Upper lobe of left lung (tissue), 6 donors: ENCODE measurements at regions not wholly inside any gene's neighbourhood (a gene's known extent, or its start where the extent isn't known, plus 50 kb on each side); places are given as distances from the start of the nearest gene placed in this dataset.

Source experiments
- ATAC-seq, 2 donors: fragments of 200-7000 bp; cut with Tn5 transposase; one replicate each; pipeline ENCODE4 v1.9.1; 2022; ENCODE audit warnings: mild to moderate bottlenecking in 2 of 2, moderate library complexity in 2 of 2; ENCODE audit not compliant: low FRiP score in 2 of 2
- DNase-seq, 2 donors: peaks; one replicate each; pipeline ENCODE4 v3.0.0-alpha.2; 2019 to 2020
- H3K27ac ChIP-seq, 4 donors: fragments of 200-600 bp; sonication (generic); one replicate each; pipeline ENCODE4 v1.5.1; 2016 to 2019
- H3K27me3 ChIP-seq, 4 donors: fragments of 200-600 bp; sonication (generic); one replicate each; pipeline ENCODE4 v1.5.1; 2017 to 2019
- H3K36me3 ChIP-seq, 4 donors: fragments of 200-600 bp; sonication (generic); one replicate each; pipeline ENCODE4 v1.5.1; 2016 to 2019
- H3K4me1 ChIP-seq, 4 donors: fragments of 200-600 bp; sonication (generic); one replicate each; pipeline ENCODE4 v1.5.1; 2018 to 2019
- H3K4me3 ChIP-seq, 4 donors: fragments of 200-600 bp; sonication (generic); one replicate each; pipeline ENCODE4 v1.5.1; 2017 to 2019; ENCODE audit warnings: mild to moderate bottlenecking in 2 of 4, moderate library complexity in 1 of 4
- H3K9me3 ChIP-seq, 4 donors: fragments of 200-600 bp; sonication (generic); one replicate each; pipeline ENCODE4 v1.5.1; 2018 to 2019
- EP300 ChIP-seq, 4 donors: sonication (generic); formaldehyde crosslinking; IDR thresholded peaks; one replicate each; pipeline ENCODE4 v1.5.1; 2017; ENCODE audit warnings: antibody characterized with exemption in 4 of 4, control low read depth in 2 of 4
- POLR2A ChIP-seq, 4 donors: fragments of 450-650 bp; IDR thresholded peaks; one replicate each; pipeline ENCODE4 v1.5.1; 2016 to 2017; ENCODE audit warnings: antibody characterized with exemption in 4 of 4, mild to moderate bottlenecking in 2 of 4
- POLR2AphosphoS5 ChIP-seq, 2 donors: sonication (generic); formaldehyde crosslinking; IDR thresholded peaks; one replicate each; pipeline ENCODE4 v1.5.1; 2017; ENCODE audit warnings: antibody characterized with exemption in 2 of 2
- WGBS, 2 donors: methylation state at CpG; one replicate each; pipeline ENCODE4 v1.1.5; 2017 to 2018; 5-methylcytosine and 5-hydroxymethylcytosine counted together
- TF ChIP-seq, protein P1 (sequence below), 6 experiments: fragments of 450-650 bp in 4 of 6; fragments of 200-600 bp in 2 of 6; sonication (generic) in 2 of 6; IDR thresholded peaks; one replicate each; pipeline ENCODE4 v1.5.1; 2016 to 2019; ENCODE audit warnings: antibody characterized with exemption in 6 of 6
- donor health status: DM: no; HTN: no; CAD: no; lungs with moderate emphysema.
- donor health status: DM: no; HTN: yes; CAD: no; lungs with severe emphysema.

DNA sequence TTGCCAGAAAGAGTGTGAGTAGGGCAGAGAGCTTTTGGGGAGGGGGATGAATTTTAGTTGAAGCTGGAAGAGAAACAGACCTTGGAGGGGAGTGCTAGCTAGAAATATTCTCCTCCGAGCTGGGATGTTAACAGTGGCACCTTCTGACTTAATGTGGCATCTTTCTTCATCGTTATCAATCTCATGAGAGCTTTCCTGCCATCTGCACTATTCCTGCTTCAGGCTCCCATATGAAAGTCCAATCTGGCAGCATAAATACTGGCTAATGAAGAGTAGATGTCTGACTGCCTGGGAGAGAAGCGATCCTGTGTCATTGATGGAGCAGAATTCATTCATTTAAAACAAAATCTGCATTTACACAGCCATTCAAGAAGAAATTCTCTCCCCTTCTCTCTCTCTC, 284.5 kb downstream of the TMEM38B start:
- DNase-seq (no peak), ATAC-seq (no peak)
- Histone ChIP-seq H3K36me3 (no peaks in the 10 kb centered on the region), H3K4me3 (no peak overlapping the region), H3K27me3 (no peaks in the 10 kb centered on the region), H3K27ac (no peak overlapping the region), H3K4me1 (no peaks in the 10 kb centered on the region), H3K9me3 (no peaks in the 10 kb centered on the region)
- no peak for TF ChIP-seq EP300 (IDR thresholded peaks at IDR 0.05)
- no peak for TF ChIP-seq POLR2AphosphoS5 (IDR thresholded peaks at IDR 0.05)
- TF ChIP-seq, protein P1, sequence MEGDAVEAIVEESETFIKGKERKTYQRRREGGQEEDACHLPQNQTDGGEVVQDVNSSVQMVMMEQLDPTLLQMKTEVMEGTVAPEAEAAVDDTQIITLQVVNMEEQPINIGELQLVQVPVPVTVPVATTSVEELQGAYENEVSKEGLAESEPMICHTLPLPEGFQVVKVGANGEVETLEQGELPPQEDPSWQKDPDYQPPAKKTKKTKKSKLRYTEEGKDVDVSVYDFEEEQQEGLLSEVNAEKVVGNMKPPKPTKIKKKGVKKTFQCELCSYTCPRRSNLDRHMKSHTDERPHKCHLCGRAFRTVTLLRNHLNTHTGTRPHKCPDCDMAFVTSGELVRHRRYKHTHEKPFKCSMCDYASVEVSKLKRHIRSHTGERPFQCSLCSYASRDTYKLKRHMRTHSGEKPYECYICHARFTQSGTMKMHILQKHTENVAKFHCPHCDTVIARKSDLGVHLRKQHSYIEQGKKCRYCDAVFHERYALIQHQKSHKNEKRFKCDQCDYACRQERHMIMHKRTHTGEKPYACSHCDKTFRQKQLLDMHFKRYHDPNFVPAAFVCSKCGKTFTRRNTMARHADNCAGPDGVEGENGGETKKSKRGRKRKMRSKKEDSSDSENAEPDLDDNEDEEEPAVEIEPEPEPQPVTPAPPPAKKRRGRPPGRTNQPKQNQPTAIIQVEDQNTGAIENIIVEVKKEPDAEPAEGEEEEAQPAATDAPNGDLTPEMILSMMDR (IDR thresholded peaks at IDR 0.05) = no peak
- TF ChIP-seq POLR2A (IDR thresholded peaks at IDR 0.05) = no peak
- WGBS, 2 donors = 72 to 73% methylated on average over 3 of the region's 3 CpGs

DNA sequence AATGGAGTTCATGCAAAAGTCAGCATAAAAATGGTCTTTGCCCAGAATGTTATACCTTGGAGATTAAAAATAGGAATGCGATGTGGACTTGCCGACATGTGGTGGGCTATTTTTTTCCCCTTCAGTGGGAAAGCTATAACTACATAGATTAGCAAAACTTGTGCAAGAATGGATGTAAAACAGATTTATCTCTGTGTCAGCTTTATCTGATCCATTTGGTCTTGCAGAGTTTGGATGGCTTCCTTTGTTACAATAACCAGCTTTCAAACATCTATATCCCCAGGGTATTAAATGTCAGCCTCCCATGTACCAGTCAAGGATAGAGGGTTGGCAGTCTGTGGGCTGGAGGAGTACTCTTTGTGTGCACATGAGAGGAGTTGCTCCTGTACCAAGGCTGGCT, 284.9 kb downstream of the TMEM38B start:
- H3K9me3 ChIP-seq = peaks cover 0 to 2% (median 0%) of the 10 kb centered on the region in 4 donors
- 82% methylated on average over 2 of the region's 2 CpGs for WGBS, 2 donors
- H3K36me3 ChIP-seq = no peaks in the 10 kb centered on the region
- H3K27ac ChIP-seq = no peak overlapping the region
- H3K27me3 ChIP-seq = no peaks in the 10 kb centered on the region
- no peak for ATAC-seq
- no peak overlapping the region for H3K4me3 ChIP-seq
- TF ChIP-seq, protein P1 (IDR thresholded peaks at IDR 0.05) = no peak
- TF ChIP-seq EP300 (IDR thresholded peaks at IDR 0.05) = no peak
- TF ChIP-seq POLR2AphosphoS5 (IDR thresholded peaks at IDR 0.05) = no peak
- no peak for TF ChIP-seq POLR2A (IDR thresholded peaks at IDR 0.05)
- no peaks in the 10 kb centered on the region for H3K4me1 ChIP-seq
- no peak for DNase-seq

DNA sequence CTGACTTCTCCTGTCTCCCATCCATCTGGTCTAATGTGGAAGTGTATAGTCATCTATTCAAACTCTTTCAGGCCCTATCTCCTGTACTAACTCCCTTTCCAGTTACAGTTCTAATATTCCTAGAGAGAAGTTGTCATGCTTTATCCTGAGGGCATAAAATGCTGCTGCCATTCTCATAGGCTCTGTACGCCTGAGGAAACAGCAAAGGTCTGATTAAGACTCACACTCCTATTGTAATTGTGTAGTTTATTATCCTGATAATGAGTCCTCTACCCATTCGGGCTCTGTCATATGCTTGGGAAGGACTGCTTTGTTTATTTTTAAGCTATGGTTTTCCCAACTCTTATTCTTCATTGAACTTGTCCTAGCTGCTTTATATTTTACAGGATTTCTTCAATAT, 290.4 kb downstream of the TMEM38B start:
- no peaks in the 10 kb centered on the region for H3K36me3 ChIP-seq
- no peak overlapping the region for H3K27ac ChIP-seq
- TF ChIP-seq, protein P1 (IDR thresholded peaks at IDR 0.05) = no peak
- ATAC-seq (no peak), DNase-seq (no peak)
- no peaks in the 10 kb centered on the region for H3K4me1 ChIP-seq
- WGBS, 2 donors = 76 to 92% methylated on average over 2 of the region's 2 CpGs
- H3K27me3 ChIP-seq = no peaks in the 10 kb centered on the region
- H3K9me3 ChIP-seq = peaks cover 0 to 4% (median 0%) of the 10 kb centered on the region in 4 donors
- H3K4me3 ChIP-seq = no peak overlapping the region

DNA sequence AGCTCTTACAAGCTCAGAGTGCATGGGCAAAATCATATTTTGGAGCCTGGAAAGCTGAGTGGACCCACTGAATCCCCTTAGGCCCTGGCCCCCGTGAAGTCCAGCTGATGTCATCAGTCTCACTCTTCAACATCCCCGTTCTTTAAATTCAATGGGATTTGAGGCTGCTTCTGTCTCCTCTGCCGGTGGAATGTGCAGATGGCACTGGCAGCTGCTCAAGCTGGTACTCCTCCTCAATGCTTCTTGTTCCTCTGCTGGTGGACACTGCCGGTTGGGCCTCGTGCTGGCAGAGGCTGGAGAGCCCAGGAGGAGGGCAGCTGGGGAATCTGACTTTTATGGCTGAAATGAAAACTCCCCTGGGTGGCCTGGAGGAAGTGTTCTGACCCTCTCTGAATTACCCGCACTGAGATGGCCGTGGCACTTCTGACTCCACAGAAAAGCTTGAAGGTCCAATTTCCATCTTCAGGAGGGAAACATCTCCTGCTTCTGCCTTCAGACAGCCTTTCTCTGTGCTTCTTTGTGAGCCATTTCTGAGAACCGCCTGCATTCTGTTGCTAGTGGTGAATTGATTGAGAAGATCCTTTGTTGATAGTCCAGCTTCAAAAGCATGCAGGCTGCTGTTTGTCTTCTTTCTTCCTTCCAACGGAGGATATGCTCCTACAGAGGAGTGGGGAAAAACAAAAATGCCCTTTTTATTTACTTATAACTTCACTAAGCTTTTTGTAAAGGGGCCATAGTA, 298.9 kb downstream of the TMEM38B start:
- H3K9me3 ChIP-seq = no peaks in the 10 kb centered on the region
- no peaks in the 10 kb centered on the region for H3K27me3 ChIP-seq
- ATAC-seq (no peak), DNase-seq (peak in 1 of 2 donors; percentile 6)
- no peak overlapping the region for H3K27ac ChIP-seq
- no peak overlapping the region for H3K4me3 ChIP-seq
- H3K36me3 ChIP-seq = no peaks in the 10 kb centered on the region
- TF ChIP-seq EP300 (IDR thresholded peaks at IDR 0.05) = no peak
- TF ChIP-seq, protein P1 (IDR thresholded peaks at IDR 0.05) = no peak
- no peak for TF ChIP-seq POLR2A (IDR thresholded peaks at IDR 0.05)
- no peak for TF ChIP-seq POLR2AphosphoS5 (IDR thresholded peaks at IDR 0.05)
- WGBS, 2 donors = 74 to 81% methylated on average over 7 to 9 of the region's 9 CpGs
- H3K4me1 ChIP-seq = no peaks in the 10 kb centered on the region
